ENCODE measurements at regions not wholly inside any gene's neighbourhood (a gene's known extent, or its start where the extent isn't known, plus 50 kb on each side); places are given as distances from the start of the nearest gene placed in this dataset.
"Not testable (repeated sequence)": the region's sequence is repeated elsewhere in the genome, so short reads cannot be mapped to it uniquely, and the experiment has no call there.

- no peak for DNase-seq (ENCODE audit: low read depth)
Measured at GRCh38 chr2:7379799-7380198, 462.6 kb downstream of the RNF144A start.

GRCh38 chr2:7384773-7385349 is 467.6 kb downstream of the RNF144A start:
- no peak for DNase-seq (ENCODE audit: low read depth)

GRCh38 chr2:7390311-7390710 is 473.1 kb downstream of the RNF144A start:
- not testable (repeated sequence) for DNase-seq (ENCODE audit: low read depth)

GRCh38 chr2:7392076-7392787 is 475.0 kb downstream of the RNF144A start:
- DNase-seq (ENCODE audit: low read depth): no peak

GRCh38 chr2:7394195-7394594 is 477.0 kb downstream of the RNF144A start:
- no peak for DNase-seq (ENCODE audit: low read depth)

GRCh38 chr2:7400628-7401027 is 483.4 kb downstream of the RNF144A start:
- DNase-seq (ENCODE audit: low read depth): no peak

- DNase-seq (ENCODE audit: low read depth): no peak
Measured at GRCh38 chr2:7403092-7403775, 486.0 kb downstream of the RNF144A start.

- DNase-seq (ENCODE audit: low read depth): no peak
Measured at GRCh38 chr2:7405861-7406715, 488.9 kb downstream of the RNF144A start.

GRCh38 chr2:7407001-7407400 is 489.8 kb downstream of the RNF144A start:
- no peak for DNase-seq (ENCODE audit: low read depth)

GRCh38 chr2:7407906-7408680 is 490.9 kb downstream of the RNF144A start:
- no peak for DNase-seq (ENCODE audit: low read depth)

- DNase-seq (ENCODE audit: low read depth): no peak
Measured at GRCh38 chr2:7411691-7412090, 494.5 kb downstream of the RNF144A start.

- DNase-seq (ENCODE audit: low read depth): no peak
Measured at GRCh38 chr2:7417845-7418742, 500.9 kb downstream of the RNF144A start.

- no peak for DNase-seq (ENCODE audit: low read depth)
Measured at GRCh38 chr2:7419186-7419585, 502.0 kb downstream of the RNF144A start.

- DNase-seq (ENCODE audit: low read depth): no peak
Measured at GRCh38 chr2:7419814-7420311, 502.7 kb downstream of the RNF144A start.

GRCh38 chr2:7420530-7420929 is 503.3 kb downstream of the RNF144A start:
- no peak for DNase-seq (ENCODE audit: low read depth)

- no peak for DNase-seq (ENCODE audit: low read depth)
Measured at GRCh38 chr2:7424481-7424880, 507.3 kb downstream of the RNF144A start.

- no peak for DNase-seq (ENCODE audit: low read depth)
Measured at GRCh38 chr2:7427293-7428060, 510.3 kb downstream of the RNF144A start.

- DNase-seq (ENCODE audit: low read depth): no peak
Measured at GRCh38 chr2:7428454-7429204, 511.4 kb downstream of the RNF144A start.

- DNase-seq (ENCODE audit: low read depth): no peak
Measured at GRCh38 chr2:7429733-7430132, 512.5 kb downstream of the RNF144A start.
